SK-N-SH treated with all-trans-retinoic acid at 6 μM for 48 hours (cell line): ENCODE measurements at regions not wholly inside any gene's neighbourhood (a gene's known extent, or its start where the extent isn't known, plus 50 kb on each side); places are given as distances from the start of the nearest gene placed in this dataset.

Experiments
- ATAC-seq: fragments of 200-7000 bp; cut with Tn5 transposase; 3 replicates; pipeline ENCODE4 v1.9.1; 2020; ENCODE audit warnings: mild to moderate bottlenecking, moderate library complexity
- ARNTL ChIP-seq: fragments of 450-650 bp; formaldehyde crosslinking; IDR thresholded peaks from 2 replicates; pipeline ENCODE4 v1.5.0; 2020; ENCODE audit warnings: low read depth, mild to moderate bottlenecking, moderate library complexity, borderline replicate concordance
- BACH2 ChIP-seq: fragments of 250-450 bp; sonication (Bioruptor Pico); IDR thresholded peaks from 2 replicates; pipeline ENCODE4 v1.9.0; 2021; ENCODE audit warnings: mild to moderate bottlenecking, borderline replicate concordance
- CSDC2 ChIP-seq: fragments of 250-450 bp; sonication (Bioruptor Pico); IDR thresholded peaks from 2 replicates; pipeline ENCODE4 v1.5.0; 2020; ENCODE audit warnings: mild to moderate bottlenecking, moderate library complexity
- ESRRG ChIP-seq: fragments of 250-450 bp; sonication (Bioruptor Pico); IDR thresholded peaks from 2 replicates; pipeline ENCODE4 v1.6.1; 2021; ENCODE audit warnings: mild to moderate bottlenecking
- ISL1 ChIP-seq: fragments of 250-450 bp; sonication (Bioruptor Pico); IDR thresholded peaks from 2 replicates; pipeline ENCODE4 v2.1.2; 2022; ENCODE audit warnings: mild to moderate bottlenecking, moderate library complexity
- OSR1 ChIP-seq: fragments of 250-450 bp; sonication (Bioruptor Pico); IDR thresholded peaks from 2 replicates; pipeline ENCODE4 v1.8.0; 2022; ENCODE audit warnings: moderate library complexity, mild to moderate bottlenecking, inconsistent platforms
- PATZ1 ChIP-seq: fragments of 250-450 bp; sonication (Bioruptor Pico); IDR thresholded peaks from 2 replicates; pipeline ENCODE4 v1.8.0; 2020; ENCODE audit warnings: mild to moderate bottlenecking, moderate library complexity, borderline replicate concordance
- POU6F1 ChIP-seq: fragments of 250-450 bp; sonication (Bioruptor Pico); IDR thresholded peaks from 2 replicates; pipeline ENCODE4 v1.8.0; 2021; ENCODE audit warnings: low read depth, mild to moderate bottlenecking, moderate library complexity, borderline replicate concordance
- PPARA ChIP-seq: fragments of 250-450 bp; sonication (Bioruptor Pico); IDR thresholded peaks from 2 replicates; pipeline ENCODE4 v1.5.0; 2020; ENCODE audit warnings: mild to moderate bottlenecking, borderline replicate concordance
- RARB ChIP-seq: fragments of 250-450 bp; sonication (Bioruptor Pico); IDR thresholded peaks from 2 replicates; pipeline ENCODE4 v1.8.0; 2021; ENCODE audit warnings: mild to moderate bottlenecking, moderate library complexity
- SNAI2 ChIP-seq: fragments of 250-450 bp; sonication (Bioruptor Pico); IDR thresholded peaks from 2 replicates; pipeline ENCODE4 v1.5.0; 2020; ENCODE audit warnings: mild to moderate bottlenecking, moderate library complexity
- TCF4 ChIP-seq: fragments of 250-450 bp; sonication (Bioruptor Pico); IDR thresholded peaks from 2 replicates; pipeline ENCODE4 v1.8.0; 2021; ENCODE audit warnings: mild to moderate bottlenecking, moderate library complexity, borderline replicate concordance
- ZC3H10 ChIP-seq: fragments of 250-450 bp; sonication (Bioruptor Pico); IDR thresholded peaks from 2 replicates; pipeline ENCODE4 v1.5.1; 2021; ENCODE audit warnings: mild to moderate bottlenecking, moderate library complexity
- ZFP3 ChIP-seq: fragments of 250-450 bp; sonication (Bioruptor Pico); IDR thresholded peaks from 2 replicates; pipeline ENCODE4 v1.5.0; 2020; ENCODE audit warnings: mild to moderate bottlenecking, moderate library complexity
- ZFP30 ChIP-seq: fragments of 450-650 bp; formaldehyde crosslinking; IDR thresholded peaks from 2 replicates; pipeline ENCODE4 v1.5.0; 2022; ENCODE audit warnings: mild to moderate bottlenecking, moderate library complexity
- ZNF565 ChIP-seq: fragments of 450-650 bp; formaldehyde crosslinking; conservative IDR thresholded peaks from 2 replicates; pipeline ENCODE4 v1.5.0; 2020; ENCODE audit warnings: low read depth, mild to moderate bottlenecking, moderate library complexity
- ZNF8 ChIP-seq: fragments of 450-650 bp; formaldehyde crosslinking; IDR thresholded peaks from 2 replicates; pipeline ENCODE4 v1.5.0; 2020; ENCODE audit warnings: mild to moderate bottlenecking, moderate library complexity
- TF ChIP-seq, protein P1 (sequence below): fragments of 250-450 bp; sonication (Bioruptor Pico); IDR thresholded peaks from 2 replicates; pipeline ENCODE4 v1.5.0; 2020; ENCODE audit warnings: mild to moderate bottlenecking, moderate library complexity
- TF ChIP-seq, protein P2 (sequence below): fragments of 250-450 bp; sonication (Bioruptor Pico); IDR thresholded peaks from 2 replicates; pipeline ENCODE4 v1.5.1; 2021; ENCODE audit warnings: mild to moderate bottlenecking, moderate library complexity

- TF ChIP-seq BACH2 (CRISPR knock-in tag) (no peak), ZC3H10 (CRISPR knock-in tag) (no peak), PATZ1 (CRISPR knock-in tag) (no peak), PPARA (CRISPR knock-in tag) (no peak), POU6F1 (CRISPR knock-in tag) (no peak)
- TF ChIP-seq, protein P1, sequence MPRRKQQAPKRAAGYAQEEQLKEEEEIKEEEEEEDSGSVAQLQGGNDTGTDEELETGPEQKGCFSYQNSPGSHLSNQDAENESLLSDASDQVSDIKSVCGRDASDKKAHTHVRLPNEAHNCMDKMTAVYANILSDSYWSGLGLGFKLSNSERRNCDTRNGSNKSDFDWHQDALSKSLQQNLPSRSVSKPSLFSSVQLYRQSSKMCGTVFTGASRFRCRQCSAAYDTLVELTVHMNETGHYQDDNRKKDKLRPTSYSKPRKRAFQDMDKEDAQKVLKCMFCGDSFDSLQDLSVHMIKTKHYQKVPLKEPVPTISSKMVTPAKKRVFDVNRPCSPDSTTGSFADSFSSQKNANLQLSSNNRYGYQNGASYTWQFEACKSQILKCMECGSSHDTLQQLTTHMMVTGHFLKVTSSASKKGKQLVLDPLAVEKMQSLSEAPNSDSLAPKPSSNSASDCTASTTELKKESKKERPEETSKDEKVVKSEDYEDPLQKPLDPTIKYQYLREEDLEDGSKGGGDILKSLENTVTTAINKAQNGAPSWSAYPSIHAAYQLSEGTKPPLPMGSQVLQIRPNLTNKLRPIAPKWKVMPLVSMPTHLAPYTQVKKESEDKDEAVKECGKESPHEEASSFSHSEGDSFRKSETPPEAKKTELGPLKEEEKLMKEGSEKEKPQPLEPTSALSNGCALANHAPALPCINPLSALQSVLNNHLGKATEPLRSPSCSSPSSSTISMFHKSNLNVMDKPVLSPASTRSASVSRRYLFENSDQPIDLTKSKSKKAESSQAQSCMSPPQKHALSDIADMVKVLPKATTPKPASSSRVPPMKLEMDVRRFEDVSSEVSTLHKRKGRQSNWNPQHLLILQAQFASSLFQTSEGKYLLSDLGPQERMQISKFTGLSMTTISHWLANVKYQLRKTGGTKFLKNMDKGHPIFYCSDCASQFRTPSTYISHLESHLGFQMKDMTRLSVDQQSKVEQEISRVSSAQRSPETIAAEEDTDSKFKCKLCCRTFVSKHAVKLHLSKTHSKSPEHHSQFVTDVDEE: no peak
- ATAC-seq: no peak
These were observed 362.2 kb upstream of the DDHD1 start for GRCh38 chr14:53515276-53515675.

GRCh38 chr14:53514197-53514596, 361.1 kb upstream of the DDHD1 start:
- TF ChIP-seq ISL1 (CRISPR knock-in tag) (no peak), BACH2 (CRISPR knock-in tag) (no peak), TCF4 (no peak), POU6F1 (CRISPR knock-in tag) (no peak), ZNF565 (no peak), ZNF8 (CRISPR knock-in tag) (no peak), ZC3H10 (CRISPR knock-in tag) (no peak), SNAI2 (CRISPR knock-in tag) (no peak), RARB (CRISPR knock-in tag) (no peak), OSR1 (CRISPR knock-in tag) (no peak), ESRRG (CRISPR knock-in tag) (no peak), ZFP30 (CRISPR knock-in tag) (no peak), CSDC2 (CRISPR knock-in tag) (no peak)
- TF ChIP-seq, protein P1: no peak
- ATAC-seq: no peak

- no peak for ATAC-seq
These were observed 357.3 kb upstream of the DDHD1 start for GRCh38 chr14:53510281-53510912.

More at GRCh38 chr14:53510281-53510912, 357.3 kb upstream of the DDHD1 start:
- no peak for TF ChIP-seq ARNTL (CRISPR knock-in tag)
- TF ChIP-seq TCF4: no peak
- no peak for TF ChIP-seq ZC3H10 (CRISPR knock-in tag)
- no peak for TF ChIP-seq ZNF8 (CRISPR knock-in tag)
- TF ChIP-seq ZFP3 (CRISPR knock-in tag): no peak
- no peak for TF ChIP-seq ESRRG (CRISPR knock-in tag)
- no peak for TF ChIP-seq PPARA (CRISPR knock-in tag)
- TF ChIP-seq ISL1 (CRISPR knock-in tag): no peak
- no peak for TF ChIP-seq ZFP30 (CRISPR knock-in tag)
- TF ChIP-seq, protein P2, sequence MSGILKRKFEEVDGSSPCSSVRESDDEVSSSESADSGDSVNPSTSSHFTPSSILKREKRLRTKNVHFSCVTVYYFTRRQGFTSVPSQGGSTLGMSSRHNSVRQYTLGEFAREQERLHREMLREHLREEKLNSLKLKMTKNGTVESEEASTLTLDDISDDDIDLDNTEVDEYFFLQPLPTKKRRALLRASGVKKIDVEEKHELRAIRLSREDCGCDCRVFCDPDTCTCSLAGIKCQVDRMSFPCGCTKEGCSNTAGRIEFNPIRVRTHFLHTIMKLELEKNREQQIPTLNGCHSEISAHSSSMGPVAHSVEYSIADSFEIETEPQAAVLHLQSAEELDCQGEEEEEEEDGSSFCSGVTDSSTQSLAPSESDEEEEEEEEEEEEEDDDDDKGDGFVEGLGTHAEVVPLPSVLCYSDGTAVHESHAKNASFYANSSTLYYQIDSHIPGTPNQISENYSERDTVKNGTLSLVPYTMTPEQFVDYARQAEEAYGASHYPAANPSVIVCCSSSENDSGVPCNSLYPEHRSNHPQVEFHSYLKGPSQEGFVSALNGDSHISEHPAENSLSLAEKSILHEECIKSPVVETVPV (CRISPR knock-in tag): no peak
- TF ChIP-seq CSDC2 (CRISPR knock-in tag): no peak
- TF ChIP-seq ZNF565: no peak
- TF ChIP-seq, all 23 proteins: peak for 0
